ENCODE measurements at regions not wholly inside any gene's neighbourhood (a gene's known extent, or its start where the extent isn't known, plus 50 kb on each side); places are given as distances from the start of the nearest gene placed in this dataset.

- H3K27ac Mint-ChIP-seq: peak overlapping the region; percentile 62
- H3K36me3 Mint-ChIP-seq (ENCODE audit: low read depth): peaks cover 36% of the 10 kb centered on the region
- ChIA-PET POLR2A (interaction anchor here (0.6 kb wide), 2 partner anchors 18 to 25 kb away, joined by 3 read pairs; no protein-coding TSS in a partner anchor), CTCF (no interaction called here)
- ATAC-seq (ENCODE audit: low read depth) (no peak), DNase-seq (no peak)
- intact Hi-C loops (cut with micrococcal nuclease): no loop called here
- no peaks in the 10 kb centered on the region for H3K27me3 Mint-ChIP-seq
- H3K4me3 Mint-ChIP-seq: no peak overlapping the region
- TF ChIP-seq, protein P1, sequence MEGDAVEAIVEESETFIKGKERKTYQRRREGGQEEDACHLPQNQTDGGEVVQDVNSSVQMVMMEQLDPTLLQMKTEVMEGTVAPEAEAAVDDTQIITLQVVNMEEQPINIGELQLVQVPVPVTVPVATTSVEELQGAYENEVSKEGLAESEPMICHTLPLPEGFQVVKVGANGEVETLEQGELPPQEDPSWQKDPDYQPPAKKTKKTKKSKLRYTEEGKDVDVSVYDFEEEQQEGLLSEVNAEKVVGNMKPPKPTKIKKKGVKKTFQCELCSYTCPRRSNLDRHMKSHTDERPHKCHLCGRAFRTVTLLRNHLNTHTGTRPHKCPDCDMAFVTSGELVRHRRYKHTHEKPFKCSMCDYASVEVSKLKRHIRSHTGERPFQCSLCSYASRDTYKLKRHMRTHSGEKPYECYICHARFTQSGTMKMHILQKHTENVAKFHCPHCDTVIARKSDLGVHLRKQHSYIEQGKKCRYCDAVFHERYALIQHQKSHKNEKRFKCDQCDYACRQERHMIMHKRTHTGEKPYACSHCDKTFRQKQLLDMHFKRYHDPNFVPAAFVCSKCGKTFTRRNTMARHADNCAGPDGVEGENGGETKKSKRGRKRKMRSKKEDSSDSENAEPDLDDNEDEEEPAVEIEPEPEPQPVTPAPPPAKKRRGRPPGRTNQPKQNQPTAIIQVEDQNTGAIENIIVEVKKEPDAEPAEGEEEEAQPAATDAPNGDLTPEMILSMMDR (IDR thresholded peaks at IDR 0.05): no peak
- H3K4me1 Mint-ChIP-seq: peaks cover 53% of the 10 kb centered on the region
- H3K9me3 Mint-ChIP-seq: no peaks in the 10 kb centered on the region
These were observed 341.0 kb downstream of the SEC14L1 start for GRCh38 chr17:77481476-77482374.

DNA sequence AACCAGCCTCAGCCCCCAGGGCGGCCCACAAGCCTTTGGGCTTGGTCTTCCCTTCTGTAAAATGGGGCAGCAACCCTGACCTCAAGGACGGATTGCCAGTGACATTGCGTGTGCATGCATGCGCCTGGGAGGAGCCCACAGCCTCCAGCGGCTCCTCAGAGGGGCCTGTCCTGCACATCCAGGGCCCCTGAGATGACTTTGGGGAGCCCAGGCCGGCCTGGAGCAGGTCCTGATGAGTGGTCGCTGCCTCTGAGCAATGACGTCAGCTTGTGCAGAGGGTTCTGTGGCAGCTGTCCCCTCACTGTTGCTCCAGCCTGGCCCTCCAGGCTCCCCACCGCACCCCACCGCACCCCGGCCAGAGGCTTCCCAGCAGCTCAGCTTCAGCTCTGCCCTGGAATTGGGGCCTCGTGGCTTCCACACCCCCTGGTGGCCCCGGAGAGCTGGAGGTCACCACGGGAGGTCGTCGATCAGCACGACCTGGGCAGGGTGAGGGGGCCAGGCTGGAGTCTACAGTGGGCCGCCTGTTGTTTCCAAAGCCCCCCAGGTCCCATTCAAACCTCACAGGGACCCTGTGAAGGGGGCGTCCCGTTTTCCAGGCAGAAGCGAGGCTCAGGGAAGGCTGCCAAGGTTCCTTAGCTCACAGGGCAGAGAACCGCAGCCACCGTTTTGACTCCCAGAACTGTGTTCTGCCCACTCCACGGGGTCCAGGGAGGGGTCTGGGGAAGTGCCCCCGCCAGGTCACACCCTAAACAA, 341.8 kb downstream of the SEC14L1 start:
- Mint-ChIP-seq H3K4me1 (peaks cover 45% of the 10 kb centered on the region), H3K27me3 (no peaks in the 10 kb centered on the region), H3K4me3 (no peak overlapping the region), H3K36me3 (ENCODE audit: low read depth) (peaks cover 34% of the 10 kb centered on the region), H3K9me3 (no peaks in the 10 kb centered on the region), H3K27ac (no peak overlapping the region)
- DNase-seq (no peak), ATAC-seq (ENCODE audit: low read depth) (no peak)
- intact Hi-C loops (cut with micrococcal nuclease): no loop called here
- ChIA-PET CTCF (interaction anchor here (1.1 kb wide), 1 partner anchor 83 kb away, joined by 3 read pairs; no protein-coding TSS in a partner anchor), POLR2A (interaction anchor here (0.6 to 1.1 kb wide), 4 partner anchors 10 to 157 kb away, joined by 3 read pairs; no protein-coding TSS in a partner anchor)
- TF ChIP-seq, protein P1 (IDR thresholded peaks at IDR 0.05): no peak

DNA sequence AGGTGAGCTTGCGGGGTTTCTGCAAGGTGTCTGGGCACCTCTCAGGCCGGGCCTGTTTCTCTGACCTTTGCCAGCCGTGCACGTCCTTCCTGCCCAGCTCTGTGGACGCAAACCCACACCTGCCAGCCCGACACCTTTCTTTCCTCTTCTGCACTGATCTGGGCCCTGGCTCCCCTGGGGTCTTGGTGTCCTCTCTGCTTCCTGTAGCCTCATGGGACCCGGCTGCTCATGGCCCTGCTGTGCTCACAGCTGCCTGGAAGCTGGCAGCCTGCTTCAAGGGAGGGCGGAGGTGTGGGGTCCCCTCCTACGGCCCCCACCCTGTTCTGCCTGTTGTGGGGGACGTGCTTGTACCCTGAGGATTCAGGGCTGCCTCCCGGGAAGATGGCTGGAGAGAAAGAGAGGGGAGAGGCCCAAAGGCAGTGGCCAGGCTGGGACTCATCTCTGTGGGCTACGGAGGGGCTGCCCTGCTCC, 342.4 kb downstream of the SEC14L1 start:
- TF ChIP-seq, protein P1 (IDR thresholded peaks at IDR 0.05): no peak
- H3K4me1 Mint-ChIP-seq: peaks cover 41% of the 10 kb centered on the region

GRCh38 chr17:77484111-77484510, 343.3 kb downstream of the SEC14L1 start:
- TF ChIP-seq, protein P1 (IDR thresholded peaks at IDR 0.05): no peak
- Mint-ChIP-seq H3K9me3 (no peaks in the 10 kb centered on the region), H3K4me3 (no peak overlapping the region), H3K4me1 (peaks cover 37% of the 10 kb centered on the region), H3K27ac (no peak overlapping the region), H3K27me3 (no peaks in the 10 kb centered on the region), H3K36me3 (ENCODE audit: low read depth) (peaks cover 42% of the 10 kb centered on the region)
- ChIA-PET POLR2A (interaction anchor here (0.7 kb wide), 1 partner anchor 55 kb away, joined by 3 read pairs; no protein-coding TSS in a partner anchor), CTCF (interaction anchor here (1.0 kb wide), 1 partner anchor 54 kb away, joined by 4 read pairs; no protein-coding TSS in a partner anchor)
- DNase-seq (no peak), ATAC-seq (ENCODE audit: low read depth) (no peak)
- intact Hi-C loops (cut with micrococcal nuclease): no loop called here

More for the DNA sequence above, 342.4 kb downstream of the SEC14L1 start:
- H3K9me3 Mint-ChIP-seq: no peaks in the 10 kb centered on the region
- H3K36me3 Mint-ChIP-seq (ENCODE audit: low read depth): peaks cover 36% of the 10 kb centered on the region
- DNase-seq (no peak), ATAC-seq (ENCODE audit: low read depth) (peak; percentile 27)
- intact Hi-C loops (cut with micrococcal nuclease): no loop called here
- H3K27me3 Mint-ChIP-seq: no peaks in the 10 kb centered on the region
- H3K4me3 Mint-ChIP-seq: no peak overlapping the region
- ChIA-PET POLR2A (interaction anchor here (0.7 to 1.1 kb wide), 3 partner anchors 10 to 157 kb away, joined by 3 read pairs; no protein-coding TSS in a partner anchor), CTCF (interaction anchor here (1.0 to 1.1 kb wide), 2 partner anchors 53 to 83 kb away, joined by 3 to 4 read pairs; no protein-coding TSS in a partner anchor)
- peak overlapping the region; percentile 53 for H3K27ac Mint-ChIP-seq

Data from activated B cell treated with CpG ODN at 0.5 μM for 24 hours (primary cell).